BLaER1 treated with 17β-estradiol and CSF1 and Interleukin-3, amounts not matched to agents 10 nM and 100 nM (cell line): ENCODE measurements at regions not wholly inside any gene's neighbourhood (a gene's known extent, or its start where the extent isn't known, plus 50 kb on each side); places are given as distances from the start of the nearest gene placed in this dataset.

Experiments used
- H3K27ac ChIP-seq, 11 experiments: shearing (Covaris generic); formaldehyde crosslinking; 2 replicates each; pipeline ENCODE4 v1.8.1; 2022
- H3K27me3 ChIP-seq, 11 experiments: shearing (Covaris generic); formaldehyde crosslinking; 2 replicates each; pipeline ENCODE4 v1.8.1; 2022
- H3K36me3 ChIP-seq, 11 experiments: shearing (Covaris generic); formaldehyde crosslinking; 2 replicates each; pipeline ENCODE4 v1.8.1; 2022
- H3K4me1 ChIP-seq, 10 experiments: shearing (Covaris generic); formaldehyde crosslinking; 2 replicates each; pipeline ENCODE4 v1.8.1; 2022
- H3K4me2 ChIP-seq, 11 experiments: shearing (Covaris generic); formaldehyde crosslinking; 2 replicates each; pipeline ENCODE4 v1.8.1; 2022
- H3K4me3 ChIP-seq, 10 experiments: shearing (Covaris generic); formaldehyde crosslinking; 2 replicates each; pipeline ENCODE4 v1.8.1; 2022
- H3K9ac ChIP-seq, 11 experiments: shearing (Covaris generic); formaldehyde crosslinking; 2 replicates each; pipeline ENCODE4 v1.8.1; 2022
- H3K9me3 ChIP-seq, 11 experiments: shearing (Covaris generic); formaldehyde crosslinking; replicated peaks in 1 of 11; 2 replicates each; pipeline ENCODE4 v1.8.1; 2022
- H4K20me1 ChIP-seq, 11 experiments: shearing (Covaris generic); formaldehyde crosslinking; 2 replicates each; pipeline ENCODE4 v1.8.1; 2022
- Cebpa-rat ChIP-seq, 11 experiments: shearing (Covaris generic); IDR thresholded peaks; 2 replicates each; pipeline ENCODE4 v1.8.1; 2022

DNA sequence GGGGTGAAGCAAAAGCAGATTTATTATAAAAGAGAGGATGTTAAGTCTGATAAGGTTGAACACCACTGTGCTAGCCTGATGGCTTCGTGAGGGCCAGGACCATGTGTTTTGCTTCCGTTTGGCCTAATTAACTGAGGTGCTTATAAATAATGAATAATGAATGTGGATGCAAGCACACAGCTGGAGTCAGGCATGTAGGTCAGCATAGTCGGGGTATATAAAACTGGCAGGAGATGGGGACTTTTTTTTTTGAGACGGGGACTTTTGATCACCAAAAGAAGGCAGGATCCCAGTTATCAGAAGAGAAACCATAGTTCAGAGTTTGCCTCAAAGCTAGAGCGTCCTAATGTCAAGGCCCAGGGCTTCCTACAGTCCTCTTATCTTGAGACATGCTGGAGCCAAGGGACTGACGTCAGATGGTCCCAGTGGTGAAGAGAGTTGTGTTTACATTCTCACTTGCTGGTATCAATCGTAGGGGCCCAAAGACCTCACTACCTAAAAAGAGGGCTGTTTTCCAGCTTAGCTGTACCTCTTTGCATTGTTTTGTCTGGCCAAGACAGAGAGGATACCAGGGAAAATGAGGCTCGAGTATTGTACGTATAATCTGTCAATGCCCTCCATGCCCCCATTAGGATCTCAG is 50.4 kb downstream of the RTL9 start:
- Histone ChIP-seq H4K20me1 (peaks cover 0 to 12% (median 0%) of the 10 kb centered on the region in 11 experiments; a peak in 2 of 22 replicates), H3K4me3 (no peak overlapping the region), H3K9me3 (no peaks in the 10 kb centered on the region), H3K27ac (no peak overlapping the region), H3K9ac (no peak overlapping the region), H3K4me2 (no peak overlapping the region), H3K27me3 (peaks cover 85 to 100% (median 96%) of the 10 kb centered on the region in 11 experiments), H3K4me1 (peaks cover 0 to 12% (median 0%) of the 10 kb centered on the region in 10 experiments; a peak in 4 of 20 replicates), H3K36me3 (no peaks in the 10 kb centered on the region)
- TF ChIP-seq Cebpa-rat (IDR thresholded peaks at IDR 0.05): no peak

DNA sequence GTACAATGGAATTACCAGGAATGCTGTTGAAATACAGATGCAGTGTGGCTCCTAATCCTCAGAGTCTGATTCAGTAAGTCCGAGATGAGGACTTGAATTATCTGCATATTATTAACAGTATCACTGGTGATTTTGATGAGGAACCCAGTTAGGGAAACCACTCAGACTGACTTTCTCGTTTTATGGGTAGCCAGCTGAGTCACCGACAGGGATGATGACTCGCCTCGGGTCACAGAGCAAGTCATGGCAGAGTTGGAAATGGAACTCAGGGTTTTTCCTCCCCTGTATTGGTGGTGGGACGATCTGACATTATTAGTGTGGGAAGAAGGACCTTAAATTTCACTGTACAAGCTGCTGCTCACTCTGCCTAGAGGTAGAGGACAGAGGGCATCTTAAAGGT is 51.3 kb downstream of the RTL9 start:
- no peak overlapping the region for H3K27ac ChIP-seq
- no peak for TF ChIP-seq Cebpa-rat (IDR thresholded peaks at IDR 0.05)
- no peak overlapping the region for H3K9ac ChIP-seq
- peaks cover 0 to 12% (median 0%) of the 10 kb centered on the region in 10 experiments; a peak in 4 of 20 replicates for H3K4me1 ChIP-seq
- H3K36me3 ChIP-seq: no peaks in the 10 kb centered on the region
- peaks cover 0 to 12% (median 0%) of the 10 kb centered on the region in 11 experiments; a peak in 1 of 22 replicates for H4K20me1 ChIP-seq
- peaks cover 86 to 100% (median 97%) of the 10 kb centered on the region in 11 experiments for H3K27me3 ChIP-seq
- no peaks in the 10 kb centered on the region for H3K9me3 ChIP-seq
- H3K4me2 ChIP-seq: peak overlapping the region in 1 of 11 experiments; percentile 9; a peak in 1 of 22 replicates
- no peak overlapping the region for H3K4me3 ChIP-seq

DNA sequence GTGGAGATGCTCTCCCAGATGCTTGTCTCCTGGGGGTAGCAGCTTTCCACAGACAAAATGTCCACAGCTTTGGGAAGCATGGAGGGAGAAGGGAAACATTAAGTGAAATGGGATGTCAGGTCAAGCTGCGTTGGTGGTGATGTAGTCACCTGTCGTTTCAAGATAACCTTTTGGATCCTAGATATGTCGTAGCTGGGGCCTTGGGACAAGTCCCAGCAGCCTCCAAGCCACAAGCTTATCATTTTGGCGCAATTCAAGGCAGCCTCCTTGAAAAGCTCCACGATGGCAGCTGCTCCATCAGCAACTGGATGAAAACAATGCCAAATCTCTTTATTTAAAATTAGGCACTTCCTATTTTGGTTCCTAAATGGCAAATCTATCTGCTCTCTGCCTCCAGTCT is 52.0 kb downstream of the RTL9 start:
- Histone ChIP-seq H3K27ac (no peak overlapping the region), H3K9ac (no peak overlapping the region), H3K27me3 (peaks cover 83 to 100% (median 97%) of the 10 kb centered on the region in 11 experiments), H4K20me1 (peaks cover 0 to 12% (median 0%) of the 10 kb centered on the region in 11 experiments; a peak in 2 of 22 replicates), H3K4me1 (peaks cover 0 to 12% (median 0%) of the 10 kb centered on the region in 10 experiments; a peak in 4 of 20 replicates), H3K36me3 (no peaks in the 10 kb centered on the region), H3K4me3 (no peak overlapping the region), H3K9me3 (no peaks in the 10 kb centered on the region), H3K4me2 (0 out of 22 replicates have a peak overlapping the region, but pooled peaks of 1 of the 11 experiments have one; percentile 16)
- TF ChIP-seq Cebpa-rat (IDR thresholded peaks at IDR 0.05): no peak

DNA sequence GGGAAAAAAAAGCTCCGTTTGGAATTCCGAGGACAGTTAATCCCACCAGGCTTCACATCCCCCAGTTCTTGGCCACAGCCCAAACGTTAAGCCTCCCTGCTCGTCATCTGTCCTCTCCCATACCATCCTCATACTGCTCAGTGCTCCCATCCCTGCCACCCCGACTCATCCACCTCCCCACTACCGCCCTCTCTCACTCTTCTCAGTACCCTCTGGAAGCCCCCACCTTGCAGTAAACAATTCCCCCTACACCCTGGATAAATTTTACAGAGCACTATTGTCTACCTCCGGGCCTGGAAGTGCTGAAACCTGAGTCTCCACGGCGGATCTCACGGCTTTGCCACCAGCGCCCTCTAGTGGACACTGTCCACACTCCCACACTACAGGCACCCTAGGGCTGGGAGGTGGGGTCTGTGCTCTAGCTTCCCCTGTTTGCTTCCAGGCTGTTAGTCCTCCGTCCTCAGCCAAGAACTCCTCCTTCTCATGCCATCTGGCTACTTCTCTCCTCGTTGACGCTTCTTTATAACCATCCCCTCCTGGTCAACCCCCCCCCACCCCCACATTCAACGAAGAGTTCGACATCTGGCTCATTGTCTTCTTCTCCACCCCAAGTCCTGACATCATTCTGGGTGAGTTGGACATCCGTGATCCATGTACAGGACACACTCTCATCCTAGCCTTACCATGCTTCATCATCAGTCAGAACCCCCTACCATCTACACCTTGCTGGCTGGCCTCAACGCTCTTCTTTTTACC is 54.5 kb downstream of the RTL9 start:
- Histone ChIP-seq H3K4me3 (no peak overlapping the region), H3K27ac (no peak overlapping the region), H3K4me2 (peak overlapping the region in 3 of 11 experiments; percentile 11 to 53 (median 32); a peak in 4 of 22 replicates), H3K27me3 (peaks cover 85 to 100% (median 98%) of the 10 kb centered on the region in 11 experiments), H3K9me3 (no peaks in the 10 kb centered on the region), H3K36me3 (no peaks in the 10 kb centered on the region), H3K4me1 (peaks cover 0 to 12% (median 0%) of the 10 kb centered on the region in 10 experiments; a peak in 4 of 20 replicates), H4K20me1 (peaks cover 0 to 7% (median 0%) of the 10 kb centered on the region in 11 experiments; a peak in 2 of 22 replicates), H3K9ac (no peak overlapping the region)
- TF ChIP-seq Cebpa-rat (IDR thresholded peaks at IDR 0.05): no peak

DNA sequence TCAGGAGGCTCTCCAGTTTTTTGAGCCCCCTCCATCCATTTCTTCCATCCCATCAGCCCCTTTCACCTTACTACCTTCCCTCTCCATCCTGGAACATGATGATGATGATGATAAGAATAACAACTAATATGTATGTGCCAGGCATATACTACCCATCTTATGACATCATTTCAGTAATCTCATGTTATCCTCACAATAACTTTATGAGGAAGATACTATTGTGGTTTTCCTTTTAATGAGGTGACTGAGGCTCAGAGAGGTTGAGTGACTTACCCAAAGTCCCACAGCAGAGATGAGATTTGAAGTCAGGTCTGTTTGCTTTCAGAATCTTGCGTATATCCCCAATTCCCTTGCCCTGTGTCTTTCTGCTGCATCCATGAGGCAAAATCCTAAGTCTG is 55.1 kb downstream of the RTL9 start:
- Histone ChIP-seq H3K9ac (no peak overlapping the region), H3K9me3 (no peaks in the 10 kb centered on the region), H3K4me1 (peaks cover 0 to 12% (median 0%) of the 10 kb centered on the region in 10 experiments; a peak in 4 of 20 replicates), H3K4me2 (no peak overlapping the region), H3K27me3 (peaks cover 85 to 100% (median 98%) of the 10 kb centered on the region in 11 experiments), H4K20me1 (peaks cover 0 to 6% (median 0%) of the 10 kb centered on the region in 11 experiments; a peak in 2 of 22 replicates), H3K4me3 (no peak overlapping the region), H3K36me3 (no peaks in the 10 kb centered on the region), H3K27ac (no peak overlapping the region)
- no peak for TF ChIP-seq Cebpa-rat (IDR thresholded peaks at IDR 0.05)

DNA sequence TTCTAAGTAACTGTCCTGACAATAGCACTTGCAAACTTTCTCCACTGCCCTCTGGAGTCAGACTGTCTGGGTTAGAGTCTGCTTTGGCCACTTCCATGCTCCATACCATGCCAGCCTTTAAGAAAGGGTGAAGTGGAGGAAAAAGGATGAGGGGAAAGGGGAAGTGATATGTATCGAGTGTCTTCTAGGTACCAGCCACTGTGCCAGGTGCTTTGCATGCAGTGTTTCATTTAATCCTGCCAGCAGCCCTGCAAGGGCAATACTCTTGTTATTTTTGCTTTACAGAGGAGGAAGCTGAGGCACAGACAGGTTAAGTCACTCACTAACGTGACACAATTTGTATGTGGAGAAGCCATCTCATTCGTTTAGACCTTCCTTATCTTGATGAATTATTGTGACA is 55.6 kb downstream of the RTL9 start:
- Histone ChIP-seq H3K9ac (no peak overlapping the region), H3K9me3 (no peaks in the 10 kb centered on the region), H3K4me2 (no peak overlapping the region), H3K36me3 (no peaks in the 10 kb centered on the region), H3K4me3 (no peak overlapping the region), H3K27me3 (peaks cover 85 to 100% (median 98%) of the 10 kb centered on the region in 11 experiments), H4K20me1 (peaks cover 0 to 6% (median 0%) of the 10 kb centered on the region in 11 experiments; a peak in 2 of 22 replicates), H3K4me1 (peaks cover 0 to 12% (median 0%) of the 10 kb centered on the region in 10 experiments; a peak in 4 of 20 replicates), H3K27ac (no peak overlapping the region)
- no peak for TF ChIP-seq Cebpa-rat (IDR thresholded peaks at IDR 0.05)

DNA sequence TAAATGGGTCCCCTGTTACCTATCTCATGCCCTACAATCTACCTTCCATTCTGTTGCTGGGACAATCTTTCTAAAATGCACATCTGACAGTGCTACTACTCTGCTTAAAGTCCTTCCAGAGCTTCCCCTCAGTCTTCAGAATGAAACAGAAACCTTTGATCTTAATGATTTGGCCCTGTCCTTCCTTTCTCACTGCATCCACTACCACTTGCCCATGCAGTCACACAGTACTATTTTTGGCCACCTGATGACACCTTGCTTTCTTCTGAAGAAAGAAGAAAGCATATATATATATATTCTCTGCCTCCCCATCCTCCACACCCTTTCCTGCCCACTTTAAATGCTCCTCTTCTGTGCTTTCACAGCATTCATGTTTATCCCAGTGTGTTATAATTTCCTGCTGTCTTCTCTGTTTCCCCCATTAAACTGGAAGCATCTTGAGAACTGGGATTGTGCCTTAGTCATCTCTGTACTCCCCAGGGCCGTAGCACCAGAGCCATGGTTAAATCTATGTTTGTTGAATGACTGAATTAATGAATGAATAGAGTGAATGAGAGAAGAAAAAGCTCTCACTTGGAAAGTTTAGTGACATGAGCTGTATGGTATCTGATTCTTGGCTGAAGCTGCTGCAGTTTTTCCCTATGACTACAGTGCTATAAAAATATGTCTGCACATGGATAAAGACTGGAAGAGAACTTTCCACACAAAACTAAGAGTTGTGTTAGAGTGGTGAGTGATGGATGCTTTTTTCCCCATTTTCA is 56.2 kb downstream of the RTL9 start:
- TF ChIP-seq Cebpa-rat (IDR thresholded peaks at IDR 0.05): no peak
- Histone ChIP-seq H3K4me1 (peaks cover 0 to 7% (median 0%) of the 10 kb centered on the region in 10 experiments; a peak in 4 of 20 replicates), H3K4me3 (no peak overlapping the region), H3K4me2 (no peak overlapping the region), H3K27me3 (peaks cover 85 to 100% (median 98%) of the 10 kb centered on the region in 11 experiments), H4K20me1 (peaks cover 0 to 6% (median 0%) of the 10 kb centered on the region in 11 experiments; a peak in 2 of 22 replicates), H3K9ac (no peak overlapping the region), H3K27ac (no peak overlapping the region), H3K9me3 (no peaks in the 10 kb centered on the region), H3K36me3 (no peaks in the 10 kb centered on the region)

DNA sequence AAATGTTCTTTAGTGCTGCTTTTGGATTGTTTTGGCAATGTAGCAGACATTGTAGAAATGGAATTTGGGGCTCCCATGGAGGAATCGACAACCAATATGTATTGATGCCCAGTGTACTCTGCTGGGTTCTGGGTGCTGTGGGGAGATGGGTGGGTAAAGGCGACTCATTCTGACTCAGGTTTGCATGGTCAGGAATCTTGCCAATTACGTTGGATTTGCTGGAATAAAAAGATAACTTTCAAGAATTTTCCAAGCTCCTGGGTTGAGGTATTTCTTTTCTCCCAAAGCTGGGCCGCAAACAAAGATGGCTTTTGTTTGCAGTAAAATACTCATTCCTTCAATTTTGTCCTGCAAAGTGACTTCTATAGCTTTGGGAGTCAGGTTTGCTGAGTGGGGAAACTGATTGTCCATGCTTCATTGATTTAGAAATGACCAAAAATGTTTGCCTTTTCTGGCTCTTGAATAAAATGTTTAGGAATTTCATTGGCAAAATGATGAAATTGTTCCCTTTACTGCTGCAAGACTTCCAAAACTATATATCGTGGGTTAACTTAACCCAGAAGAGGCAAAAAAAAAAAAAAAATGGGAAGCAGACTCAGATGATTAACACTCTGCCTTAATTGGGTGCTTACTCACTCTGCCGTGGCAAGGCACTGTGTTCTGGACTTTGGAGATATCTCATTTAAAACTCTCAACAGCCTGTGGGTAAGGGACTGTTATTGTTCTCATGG is 57.0 kb downstream of the RTL9 start:
- no peak overlapping the region for H3K4me3 ChIP-seq
- H3K9me3 ChIP-seq: no peaks in the 10 kb centered on the region
- no peaks in the 10 kb centered on the region for H3K36me3 ChIP-seq
- no peak for TF ChIP-seq Cebpa-rat (IDR thresholded peaks at IDR 0.05)
- H4K20me1 ChIP-seq: peaks cover 0 to 12% (median 0%) of the 10 kb centered on the region in 11 experiments; a peak in 3 of 22 replicates
- peaks cover 85 to 100% (median 98%) of the 10 kb centered on the region in 11 experiments for H3K27me3 ChIP-seq
- no peak overlapping the region for H3K4me2 ChIP-seq
- no peak overlapping the region for H3K9ac ChIP-seq
- no peak overlapping the region for H3K27ac ChIP-seq
- H3K4me1 ChIP-seq: no peaks in the 10 kb centered on the region; a peak in 1 of 20 replicates
